Endometrium (tissue), 2 donors: ENCODE measurements at regions not wholly inside any gene's neighbourhood (a gene's known extent, or its start where the extent isn't known, plus 50 kb on each side); places are given as distances from the start of the nearest gene placed in this dataset.

ENCODE experiments used
- FAIRE-seq: peaks from 2 replicates; lab custom pipeline; 2012; peaks lifted over from hg19 to GRCh38; lab: Jason Lieb, UNC
- donor health status: control.
- donor health status: control.

DNA sequence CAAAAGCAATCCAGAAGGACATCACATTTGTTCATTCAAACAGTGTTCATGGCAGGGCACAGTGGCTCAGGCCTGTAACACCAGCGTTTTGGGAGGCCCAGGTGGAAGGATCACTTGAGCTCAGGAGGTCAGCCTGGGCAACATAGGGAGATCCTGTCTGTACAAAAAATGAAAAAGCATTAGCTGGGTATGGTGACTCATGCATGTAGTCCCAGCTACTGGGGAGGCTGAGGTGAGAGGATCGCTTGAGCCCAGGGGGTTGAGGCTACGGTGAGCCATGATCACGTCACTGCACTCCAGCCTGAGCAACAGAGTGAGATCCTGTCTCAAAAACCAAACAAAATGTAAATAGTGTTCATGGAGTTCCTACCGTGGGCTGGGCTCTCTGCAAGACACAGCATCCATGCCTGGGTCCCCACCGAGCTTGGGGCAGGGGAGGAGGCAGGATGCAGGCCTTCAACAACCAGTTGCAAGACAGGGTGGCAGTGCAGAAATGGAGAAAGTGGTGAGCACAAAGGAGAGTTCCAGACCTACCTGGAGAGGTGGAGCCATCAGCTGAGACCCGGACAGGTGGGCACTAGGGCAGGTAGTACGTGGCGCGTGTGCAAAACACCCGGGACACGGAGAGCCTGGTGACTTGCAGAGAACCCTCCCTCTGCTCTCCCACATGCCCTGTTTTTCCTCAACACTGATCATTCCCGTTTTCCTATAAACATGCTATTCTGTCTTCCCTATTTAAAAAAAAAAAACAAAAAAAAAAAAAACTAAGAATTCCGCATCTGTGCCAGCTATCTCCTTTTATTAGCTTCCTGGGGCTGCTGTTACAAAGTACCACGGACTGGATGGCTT lies 138.9 kb downstream of the TOMM20 start:
- FAIRE-seq = no peak

DNA sequence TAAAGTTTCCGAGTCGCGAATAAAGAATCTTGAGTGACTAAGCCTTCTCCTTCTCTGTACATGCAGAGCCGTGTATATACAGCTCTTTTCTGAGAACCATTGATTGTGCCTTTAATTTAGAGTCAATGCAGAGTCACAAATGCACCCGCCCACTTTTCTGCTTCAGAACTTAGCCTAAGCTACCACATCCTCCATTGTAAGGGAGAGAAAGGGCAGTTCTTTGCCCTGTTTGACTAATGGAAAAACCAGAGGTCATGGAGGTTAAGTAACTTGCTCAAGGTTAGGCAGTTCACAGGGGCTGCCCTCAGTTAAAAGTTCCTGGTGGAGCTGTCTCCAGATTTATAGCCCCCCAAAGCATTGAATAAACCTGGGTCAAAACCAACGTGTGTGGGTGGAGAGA lies 139.6 kb downstream of the TOMM20 start:
- no peak for FAIRE-seq

DNA sequence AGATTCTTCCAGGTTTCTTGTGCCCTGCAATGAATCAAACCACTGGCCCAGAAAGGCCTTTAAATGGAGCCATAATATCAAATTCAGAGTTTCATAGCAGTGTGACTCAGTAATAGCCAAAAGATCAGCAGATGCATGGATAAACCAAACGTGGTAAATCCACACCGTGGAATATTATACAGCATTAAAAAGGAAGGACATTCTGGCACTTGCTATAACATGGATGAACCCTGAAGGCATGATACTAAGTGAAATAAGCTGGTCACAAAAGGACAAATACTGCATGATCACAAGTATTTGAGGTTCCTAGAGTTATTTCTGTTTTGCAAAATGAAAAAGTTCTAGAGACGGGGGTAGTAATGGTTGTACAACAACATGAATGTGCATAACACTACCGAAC lies 140.1 kb downstream of the TOMM20 start:
- no peak for FAIRE-seq

DNA sequence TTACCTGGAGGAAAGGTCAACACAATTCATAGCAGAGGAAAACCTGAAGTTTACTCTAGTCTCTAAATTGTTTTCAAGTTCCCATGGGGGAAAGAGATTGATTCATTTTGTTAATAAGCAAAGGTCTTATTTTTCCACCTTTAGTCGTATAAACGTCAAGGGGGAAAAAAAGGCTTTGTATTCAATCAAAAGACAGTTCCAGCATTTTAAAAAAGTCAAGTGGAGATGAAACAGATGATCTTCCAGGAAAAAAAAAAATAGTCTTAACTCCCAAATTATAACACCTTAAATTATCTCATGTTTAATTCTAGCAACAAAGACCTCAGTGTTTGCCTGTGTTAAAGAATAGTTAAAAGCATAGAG lies 140.5 kb downstream of the TOMM20 start:
- FAIRE-seq = no peak

DNA sequence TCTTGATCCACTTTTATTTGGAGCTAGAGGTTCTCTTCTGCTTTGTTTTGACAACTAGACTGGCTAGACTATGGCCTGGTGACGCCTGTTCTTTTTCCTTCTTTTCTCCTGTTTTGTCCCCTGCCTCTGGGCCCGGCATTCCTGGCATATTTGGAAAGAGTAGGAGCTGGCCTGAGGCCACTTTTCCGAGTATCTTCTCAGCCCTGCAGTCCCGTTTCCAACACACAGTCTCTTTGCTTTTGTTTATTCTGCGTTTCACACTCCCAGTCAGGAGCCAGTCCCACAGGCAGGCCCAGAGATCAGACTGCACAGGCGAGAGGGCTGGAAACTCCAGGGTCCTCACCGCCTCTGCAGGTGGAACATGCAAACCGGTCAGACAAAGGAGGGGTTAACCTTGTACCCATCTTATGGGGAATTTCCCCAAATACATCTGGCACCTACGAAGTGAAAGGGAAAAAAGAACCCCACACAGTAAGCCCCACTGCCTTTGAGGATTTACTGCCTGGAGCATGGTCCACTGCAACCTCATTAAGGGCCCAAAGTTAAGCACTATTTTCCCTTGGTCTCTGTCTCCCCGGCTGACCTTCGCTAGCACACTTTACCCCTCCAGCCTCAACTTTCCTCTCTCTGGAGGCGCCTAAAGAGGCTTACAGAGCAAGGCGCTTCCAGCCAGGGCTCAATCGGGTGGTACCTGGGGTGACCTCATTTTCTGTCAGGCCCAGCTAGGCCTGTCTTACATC lies 141.1 kb downstream of the TOMM20 start:
- no peak for FAIRE-seq

DNA sequence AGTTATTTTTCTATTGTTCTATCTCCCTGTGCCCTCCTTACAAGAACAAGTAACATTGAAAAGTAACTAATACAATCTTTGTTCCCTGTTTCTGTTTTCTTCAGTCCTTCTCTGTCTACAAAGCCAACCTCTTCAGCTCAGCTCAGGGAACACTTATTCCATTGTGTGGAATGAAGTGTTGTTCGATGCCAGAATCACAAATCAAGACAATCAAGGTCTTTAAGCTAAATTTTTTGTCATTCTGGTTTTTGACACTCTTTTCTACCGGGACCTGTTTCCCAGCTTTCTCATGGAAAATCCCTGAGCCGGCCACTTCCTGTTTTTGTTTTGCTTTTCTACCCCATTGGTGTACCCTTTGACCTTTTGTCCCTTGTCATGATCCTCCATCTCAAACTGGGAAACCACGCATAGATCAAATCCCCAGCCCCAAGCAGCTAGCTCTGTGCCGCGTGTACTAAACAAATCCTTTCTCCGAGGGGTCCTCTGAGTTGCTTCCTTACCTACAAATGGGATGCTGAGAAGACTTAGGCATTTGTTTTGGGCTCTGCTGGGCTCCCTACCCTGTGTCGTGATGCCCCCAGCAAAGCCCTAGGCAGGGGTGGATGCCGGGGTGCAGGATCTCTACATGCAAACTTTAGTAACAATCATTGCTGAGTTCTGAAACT lies 141.8 kb downstream of the TOMM20 start:
- no peak for FAIRE-seq

DNA sequence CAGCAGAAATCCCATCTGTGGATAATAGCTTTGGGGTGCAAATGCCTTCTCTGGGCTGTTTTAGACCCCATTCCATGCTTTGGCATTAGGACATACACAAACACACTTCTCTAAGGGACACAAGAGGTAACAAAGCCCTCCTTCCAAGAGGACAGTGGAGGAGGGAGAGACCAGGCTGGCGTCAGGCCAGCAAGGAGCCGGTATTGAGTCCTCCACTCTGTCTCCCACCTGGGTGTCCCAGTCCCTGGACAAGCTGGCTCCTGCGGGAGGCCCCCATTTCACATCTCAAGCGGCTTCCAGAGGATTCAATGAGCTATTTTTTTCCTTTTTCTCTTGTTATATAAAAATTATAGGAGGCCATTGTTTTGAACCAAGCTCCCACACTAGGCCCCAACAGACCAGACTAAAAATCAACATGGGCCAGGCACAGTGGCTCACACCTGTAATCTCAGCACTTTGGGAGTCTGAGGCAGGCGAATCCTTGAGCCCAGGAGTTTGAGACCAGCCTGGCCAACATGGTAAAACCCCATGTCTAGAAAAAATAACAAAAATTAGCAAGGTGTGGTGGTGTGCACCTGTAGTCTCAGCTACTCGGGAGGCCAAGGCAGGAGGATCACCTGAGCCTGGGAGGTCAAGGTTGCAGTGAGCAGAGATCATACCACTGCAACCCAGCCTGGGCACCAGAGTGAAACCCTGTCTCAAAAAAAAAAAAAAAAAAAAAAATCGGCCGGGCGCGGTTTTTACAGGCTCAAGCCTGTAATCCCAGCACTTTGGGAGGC lies 142.9 kb downstream of the TOMM20 start:
- FAIRE-seq = no peak

DNA sequence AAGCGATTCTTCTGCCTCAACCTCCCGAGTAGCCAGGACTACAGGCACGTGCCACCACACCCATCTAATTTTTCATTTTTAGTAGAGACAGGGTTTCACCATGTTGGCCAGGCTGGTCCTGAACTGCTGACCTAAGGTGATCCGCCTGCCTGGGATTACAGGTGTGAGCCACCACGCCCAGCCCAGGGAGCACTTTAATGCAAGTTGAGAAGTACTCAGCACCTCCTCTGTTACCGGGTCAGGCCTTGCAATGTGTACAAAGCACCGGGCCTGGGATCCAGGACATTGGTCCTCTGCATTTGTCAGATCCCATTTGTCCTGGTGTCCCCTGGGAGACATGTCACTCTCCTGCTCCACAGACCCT lies 143.6 kb downstream of the TOMM20 start:
- no peak for FAIRE-seq

DNA sequence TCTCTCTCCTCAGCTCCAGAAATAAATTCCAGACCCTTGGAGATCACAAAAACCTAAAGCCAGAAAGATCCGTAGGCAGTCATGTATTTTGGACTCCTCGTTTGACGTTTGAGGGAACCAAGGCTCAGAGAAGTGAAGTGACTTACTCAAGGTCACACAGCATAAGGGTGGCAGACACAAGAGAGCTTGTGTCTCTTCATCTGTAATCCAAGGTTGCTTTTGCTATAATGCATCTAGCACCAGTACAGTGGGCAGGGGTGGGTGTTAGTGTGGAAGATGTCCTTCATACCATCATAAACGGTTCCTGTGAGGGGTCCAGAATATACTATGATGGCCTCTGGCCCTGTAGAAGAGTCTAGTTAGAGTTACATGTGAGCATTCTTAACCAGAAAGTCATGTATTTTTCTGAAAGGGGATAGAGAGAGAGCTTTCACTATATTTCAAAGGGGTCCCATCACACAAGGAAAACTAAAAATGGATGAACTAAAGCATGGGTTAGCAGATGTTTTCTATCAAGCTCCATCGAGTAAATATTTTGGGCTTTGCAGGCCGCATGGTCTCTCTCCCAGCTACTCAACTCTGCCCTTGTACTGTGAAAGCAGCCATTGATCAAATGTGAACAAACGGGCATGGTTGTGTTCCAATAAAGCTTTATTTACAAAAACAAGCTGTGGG lies 144.9 kb downstream of the TOMM20 start:
- FAIRE-seq = no peak

DNA sequence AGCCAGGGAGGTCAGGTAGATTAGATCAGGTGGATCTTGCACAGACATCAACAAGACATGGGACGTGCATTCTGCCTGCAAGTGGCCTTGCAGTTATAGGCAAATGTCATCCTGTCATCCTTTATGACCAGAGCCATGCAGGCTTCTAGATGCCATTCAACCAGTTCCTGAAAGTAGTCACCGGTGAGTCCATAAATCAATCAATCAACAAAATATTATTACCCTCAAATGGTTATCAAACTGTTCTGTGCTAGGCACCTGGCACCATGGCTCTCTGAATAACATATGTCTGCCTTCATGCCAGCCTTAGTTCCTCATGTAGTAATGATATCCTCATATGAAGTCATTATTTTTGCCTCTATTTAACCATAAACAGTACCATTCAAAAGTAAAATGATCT lies 146.9 kb downstream of the TOMM20 start:
- FAIRE-seq = no peak

DNA sequence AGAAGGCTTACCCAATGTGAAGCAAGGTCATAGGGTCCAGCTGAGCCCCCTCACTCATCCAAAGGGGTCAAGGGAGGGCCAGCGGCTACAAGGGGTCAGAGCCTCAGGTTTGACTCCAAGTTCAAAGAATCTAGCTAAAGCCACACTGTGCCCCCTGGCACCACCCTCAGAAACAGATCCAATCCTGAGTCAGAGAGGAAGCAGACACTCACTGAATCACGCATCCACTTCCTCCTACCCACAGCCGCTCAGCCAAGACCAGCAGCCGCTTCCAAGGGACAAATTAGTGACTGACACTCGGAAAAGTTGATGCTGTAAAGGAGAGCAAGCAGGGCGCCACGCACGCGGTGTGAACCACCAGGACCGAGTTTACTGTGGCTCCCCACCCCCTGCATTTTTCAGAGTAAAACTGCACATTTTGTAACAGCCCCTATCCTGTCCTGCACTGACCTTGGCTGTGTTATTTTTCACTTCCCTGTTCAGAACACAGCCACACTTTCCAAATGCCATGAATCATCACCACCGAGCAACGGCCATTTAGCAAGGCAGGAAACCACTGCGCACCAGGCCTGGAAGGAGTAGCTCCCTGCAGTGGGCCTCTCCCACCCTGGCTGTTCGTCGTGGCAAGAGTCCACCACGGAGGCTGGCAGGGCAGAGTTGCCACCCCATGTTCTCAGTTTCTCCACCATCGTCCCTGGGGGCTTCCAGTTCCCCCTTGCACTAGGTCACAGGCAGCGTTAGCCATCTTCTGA lies 147.8 kb downstream of the TOMM20 start:
- FAIRE-seq = no peak

DNA sequence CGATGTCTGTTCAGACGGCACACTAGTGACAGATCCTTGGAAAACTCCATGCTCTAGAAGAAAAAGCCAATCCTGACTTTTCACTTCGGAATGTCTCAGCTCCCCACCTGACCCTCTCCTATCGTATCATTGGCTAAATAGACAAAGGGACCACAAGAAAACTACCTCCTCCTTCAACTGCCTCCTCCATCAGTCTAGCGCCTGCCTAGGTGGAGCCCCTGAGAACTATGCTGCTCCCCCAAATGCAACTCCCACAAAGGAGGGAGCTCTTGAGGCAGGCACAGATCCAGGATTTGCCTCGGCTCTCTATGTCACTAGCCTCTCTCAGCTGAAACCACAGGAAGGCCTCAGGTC lies 148.4 kb downstream of the TOMM20 start:
- no peak for FAIRE-seq

DNA sequence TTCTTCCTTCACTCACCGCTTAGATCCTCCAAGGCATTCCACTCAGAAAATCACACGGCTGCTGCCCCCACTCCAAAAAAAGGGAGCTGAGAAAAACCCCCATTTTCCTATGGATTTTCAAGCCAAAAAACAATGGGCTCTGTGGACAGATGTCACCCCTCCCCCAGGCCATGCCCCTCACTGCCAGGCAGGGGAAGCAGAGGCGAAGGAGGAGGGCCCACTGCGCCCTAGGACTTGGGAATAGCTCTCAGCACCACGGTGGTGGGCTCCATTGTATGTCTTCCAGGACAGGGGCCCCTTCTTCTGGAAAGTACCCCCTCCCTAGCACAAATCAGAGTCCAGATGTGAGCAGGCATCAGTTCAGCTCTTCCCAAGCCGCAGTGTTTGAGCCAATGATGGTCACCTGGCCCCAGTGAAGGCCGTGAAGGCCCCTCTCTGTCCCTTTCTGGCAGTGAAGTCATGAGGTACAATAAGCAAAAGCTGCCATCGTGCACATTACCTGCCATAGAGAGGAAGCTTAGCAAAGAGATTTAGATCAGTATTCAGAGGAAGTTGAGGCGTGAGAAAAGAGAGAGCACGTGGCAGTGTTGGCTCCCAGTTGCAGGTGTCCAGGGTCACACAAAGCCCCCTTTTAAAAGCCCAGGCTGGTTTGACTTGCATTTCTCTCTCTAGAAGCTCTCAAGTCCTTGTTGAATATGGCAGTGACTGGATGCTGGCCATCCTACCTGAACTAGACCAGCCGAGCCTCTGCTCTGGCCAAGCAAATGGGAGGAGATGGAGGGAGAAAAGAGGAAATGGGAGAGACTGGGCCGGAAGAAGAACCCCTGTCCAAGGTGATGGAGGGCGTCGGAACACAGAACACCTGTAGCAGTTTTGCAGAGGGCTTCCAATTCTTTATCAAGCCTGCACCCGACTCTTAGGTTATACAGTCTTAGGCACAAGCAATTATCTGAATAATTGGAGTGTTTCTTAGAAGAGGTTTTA lies 149.0 kb downstream of the TOMM20 start:
- no peak for FAIRE-seq

DNA sequence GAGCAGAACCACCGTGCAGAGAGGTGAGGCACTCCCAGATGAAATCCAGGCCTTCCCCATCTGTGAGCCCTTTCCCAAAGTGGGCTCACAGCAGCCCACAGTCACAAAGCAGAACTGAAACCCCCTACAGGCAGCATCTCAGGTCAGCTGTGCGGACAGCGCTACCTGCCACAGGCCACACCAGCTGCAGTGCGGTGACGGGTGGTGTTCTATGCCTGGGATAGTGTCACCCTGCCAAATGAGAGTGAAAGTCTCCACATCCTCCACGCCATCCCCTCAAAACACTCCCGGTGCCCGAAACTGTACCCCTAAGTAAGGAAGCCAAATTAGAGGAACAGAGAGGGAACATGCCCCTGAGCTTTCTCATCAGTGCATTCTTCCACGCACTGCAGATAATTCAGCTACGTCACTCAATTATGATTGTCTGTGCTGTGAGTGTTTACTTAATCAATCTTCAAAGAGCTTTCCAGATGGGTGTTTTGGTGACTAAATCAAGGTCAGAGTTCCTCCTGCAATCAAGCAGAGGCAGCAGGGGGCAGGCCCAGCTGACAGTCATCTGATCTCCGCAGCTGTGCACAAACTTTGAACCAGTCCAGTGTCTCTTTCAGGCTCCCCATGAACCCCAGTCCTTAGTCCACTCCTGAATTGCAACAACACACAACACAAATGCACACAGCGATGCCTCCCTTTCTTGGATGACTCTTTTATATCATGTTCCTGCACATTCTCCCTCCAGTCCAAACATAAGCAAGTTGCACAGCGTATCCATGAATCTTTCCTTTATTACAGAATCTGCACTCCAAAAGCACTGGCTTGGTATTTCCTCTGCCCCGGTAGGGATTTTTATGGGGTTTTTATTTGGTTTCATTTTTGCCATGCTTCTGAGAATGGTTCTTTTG lies 150.0 kb downstream of the TOMM20 start:
- no peak for FAIRE-seq

DNA sequence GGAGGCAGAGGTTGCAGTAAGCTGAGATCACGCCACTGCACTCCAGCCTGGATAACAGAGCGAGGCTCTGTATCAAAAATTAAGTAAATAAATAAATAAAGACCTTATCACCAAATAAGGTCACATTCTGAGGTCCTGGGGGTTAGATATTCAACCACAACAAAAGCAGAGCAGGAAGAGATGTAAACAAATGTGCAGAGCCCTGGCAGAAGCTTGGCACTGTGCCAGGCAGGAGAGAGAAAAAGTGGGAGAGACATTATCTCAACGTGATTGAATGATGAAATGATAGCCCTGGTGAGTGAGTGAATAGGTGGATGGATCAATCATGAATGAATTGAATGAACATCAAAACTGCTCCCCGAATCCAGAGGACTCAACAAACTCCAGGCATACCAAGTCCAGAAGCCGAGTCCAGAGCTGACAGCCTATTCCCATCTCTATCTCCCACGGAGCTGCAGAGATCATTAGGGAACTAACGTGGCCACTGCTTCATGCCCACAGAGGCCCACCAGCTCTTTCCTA lies 150.7 kb downstream of the TOMM20 start:
- no peak for FAIRE-seq

DNA sequence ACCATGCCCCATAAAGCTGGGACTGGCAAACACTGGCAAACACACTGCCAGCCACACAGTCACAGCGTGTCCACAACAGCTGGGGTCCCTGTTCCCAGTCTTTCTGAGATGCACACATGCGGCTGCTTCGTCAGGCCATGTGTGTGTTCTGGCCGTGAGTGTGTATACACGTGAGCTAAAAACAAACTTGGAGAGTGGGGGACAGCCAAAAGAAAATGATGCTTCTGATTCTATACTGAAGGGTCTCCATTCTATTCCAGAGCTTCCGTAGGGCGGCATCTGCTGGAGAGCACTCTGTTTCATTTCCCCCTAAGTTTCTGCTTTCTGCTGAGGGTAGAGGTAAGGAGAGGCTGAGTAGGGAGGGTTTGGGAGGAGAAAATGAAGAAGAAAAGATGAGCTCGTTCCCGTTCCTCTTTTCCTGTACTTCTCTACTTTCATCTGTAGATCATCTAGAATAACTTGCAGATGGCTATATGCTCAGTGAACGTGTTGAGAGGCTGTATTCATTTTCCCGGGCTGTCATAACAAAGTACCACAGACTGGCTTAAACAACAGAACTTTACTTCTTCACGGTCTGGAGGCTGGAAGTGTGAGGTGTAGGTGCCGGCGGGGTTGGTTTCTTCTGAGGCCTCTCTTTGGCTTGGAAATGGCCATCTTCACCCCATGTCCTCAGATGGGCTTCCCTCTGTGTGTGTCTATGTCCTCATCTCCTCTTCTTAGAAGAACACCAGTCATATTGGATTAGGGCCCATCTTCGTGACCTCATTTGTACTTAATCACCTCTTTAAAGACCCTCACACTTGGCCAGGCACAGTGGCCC lies 151.6 kb downstream of the TOMM20 start:
- no peak for FAIRE-seq

DNA sequence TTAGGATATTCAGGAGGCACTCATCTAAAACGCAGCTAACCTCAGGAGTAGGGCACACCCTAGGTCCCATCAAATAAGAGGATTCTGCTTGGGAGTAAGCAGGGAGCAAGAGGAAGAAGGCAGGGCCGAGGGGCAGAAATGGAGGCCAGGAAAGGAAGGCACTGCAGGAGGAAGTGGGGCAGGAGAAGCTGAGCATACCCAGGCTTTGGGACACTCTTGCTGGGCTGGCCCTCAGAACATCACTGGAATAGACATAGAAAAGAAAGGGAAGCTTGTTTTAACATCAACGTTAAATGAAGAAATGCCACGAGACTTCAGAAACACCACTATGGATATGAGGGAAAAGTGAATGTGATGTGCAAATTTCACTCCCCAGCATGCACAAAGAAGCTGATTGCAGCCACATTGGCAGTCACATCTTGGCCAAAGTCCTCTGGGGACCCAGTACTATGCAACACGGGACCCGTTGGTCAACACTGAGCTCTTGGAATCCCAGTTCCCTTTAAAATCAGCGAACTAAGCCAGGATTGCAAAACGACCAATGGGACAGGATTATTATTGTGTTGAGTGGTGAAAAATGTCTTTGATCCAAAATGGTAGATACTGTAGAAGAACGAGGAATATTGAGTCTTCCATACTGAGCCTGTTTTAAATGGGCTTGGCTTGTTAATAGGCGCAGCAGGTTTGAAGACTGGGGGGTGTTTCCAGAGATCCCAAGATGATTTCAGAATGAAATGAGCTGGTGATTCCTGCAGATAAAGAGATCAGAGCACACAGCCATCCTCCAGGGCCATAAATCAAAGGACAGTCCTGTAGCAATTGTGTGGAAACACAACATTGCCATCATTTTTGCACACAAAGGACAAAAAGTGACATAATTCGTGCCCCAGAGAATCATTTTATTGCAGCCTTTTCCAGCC lies 152.4 kb downstream of the TOMM20 start:
- FAIRE-seq = no peak
